ENCODE measurements at regions not wholly inside any gene's neighbourhood (a gene's known extent, or its start where the extent isn't known, plus 50 kb on each side); places are given as distances from the start of the nearest gene placed in this dataset.

DNA sequence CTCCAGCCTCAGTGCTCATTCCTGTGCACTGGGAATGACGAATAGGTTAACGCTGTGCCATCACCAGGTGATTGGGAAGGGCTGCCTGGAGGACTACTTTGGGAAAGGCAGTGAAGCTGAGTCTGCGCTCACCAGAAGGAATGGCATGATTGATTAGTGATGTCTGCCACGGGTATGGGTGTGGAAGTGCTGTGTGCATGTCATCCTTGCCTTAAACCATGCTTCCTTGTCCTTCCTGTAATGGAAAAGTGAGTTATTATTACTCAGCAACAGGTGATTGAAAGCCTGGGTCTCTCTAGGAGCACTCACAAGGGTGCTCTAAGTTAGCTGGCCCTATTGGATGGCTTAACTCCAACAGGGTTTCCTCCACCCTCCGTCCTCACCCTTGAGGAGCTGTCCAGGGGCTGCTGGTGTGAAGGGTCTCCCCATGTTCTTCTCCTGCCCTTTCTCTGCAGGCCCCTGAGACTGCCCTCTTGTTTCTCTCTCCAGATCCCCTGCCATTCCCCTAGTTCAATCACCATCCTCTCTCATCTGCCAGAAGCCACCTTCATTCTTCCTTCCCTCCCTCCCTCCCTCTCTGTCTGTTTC lies 121.9 kb upstream of the NECTIN1 start:
- DNase-seq (ENCODE audit: low spot score), result no peak
- 89% methylated on average over 5 of the region's 5 CpGs for WGBS
- no peak for TF ChIP-seq FOXA2 (IDR thresholded peaks at IDR 0.05)

DNA sequence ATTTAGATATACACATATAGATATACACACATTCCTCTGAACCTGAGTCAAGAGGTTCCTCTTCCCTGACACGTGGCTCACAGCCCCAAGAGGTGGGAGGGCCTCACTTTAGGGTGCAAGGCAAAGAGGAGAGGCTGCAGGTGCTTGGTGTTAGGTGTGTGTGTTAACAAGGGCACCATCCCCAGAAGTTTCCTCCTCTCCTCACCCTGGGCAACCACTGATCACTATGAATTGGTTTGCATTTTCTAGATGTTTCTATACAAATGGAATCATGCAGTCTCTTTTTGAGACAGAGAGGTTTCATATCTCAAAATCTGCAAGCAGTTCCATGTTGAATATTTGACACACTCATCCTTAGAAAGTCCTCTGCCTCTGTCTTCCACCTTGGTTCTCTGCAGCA lies 120.9 kb upstream of the NECTIN1 start:
- TF ChIP-seq, protein P1, sequence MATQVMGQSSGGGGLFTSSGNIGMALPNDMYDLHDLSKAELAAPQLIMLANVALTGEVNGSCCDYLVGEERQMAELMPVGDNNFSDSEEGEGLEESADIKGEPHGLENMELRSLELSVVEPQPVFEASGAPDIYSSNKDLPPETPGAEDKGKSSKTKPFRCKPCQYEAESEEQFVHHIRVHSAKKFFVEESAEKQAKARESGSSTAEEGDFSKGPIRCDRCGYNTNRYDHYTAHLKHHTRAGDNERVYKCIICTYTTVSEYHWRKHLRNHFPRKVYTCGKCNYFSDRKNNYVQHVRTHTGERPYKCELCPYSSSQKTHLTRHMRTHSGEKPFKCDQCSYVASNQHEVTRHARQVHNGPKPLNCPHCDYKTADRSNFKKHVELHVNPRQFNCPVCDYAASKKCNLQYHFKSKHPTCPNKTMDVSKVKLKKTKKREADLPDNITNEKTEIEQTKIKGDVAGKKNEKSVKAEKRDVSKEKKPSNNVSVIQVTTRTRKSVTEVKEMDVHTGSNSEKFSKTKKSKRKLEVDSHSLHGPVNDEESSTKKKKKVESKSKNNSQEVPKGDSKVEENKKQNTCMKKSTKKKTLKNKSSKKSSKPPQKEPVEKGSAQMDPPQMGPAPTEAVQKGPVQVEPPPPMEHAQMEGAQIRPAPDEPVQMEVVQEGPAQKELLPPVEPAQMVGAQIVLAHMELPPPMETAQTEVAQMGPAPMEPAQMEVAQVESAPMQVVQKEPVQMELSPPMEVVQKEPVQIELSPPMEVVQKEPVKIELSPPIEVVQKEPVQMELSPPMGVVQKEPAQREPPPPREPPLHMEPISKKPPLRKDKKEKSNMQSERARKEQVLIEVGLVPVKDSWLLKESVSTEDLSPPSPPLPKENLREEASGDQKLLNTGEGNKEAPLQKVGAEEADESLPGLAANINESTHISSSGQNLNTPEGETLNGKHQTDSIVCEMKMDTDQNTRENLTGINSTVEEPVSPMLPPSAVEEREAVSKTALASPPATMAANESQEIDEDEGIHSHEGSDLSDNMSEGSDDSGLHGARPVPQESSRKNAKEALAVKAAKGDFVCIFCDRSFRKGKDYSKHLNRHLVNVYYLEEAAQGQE (IDR thresholded peaks at IDR 0.05), result no peak
- no peak for TF ChIP-seq SP1 (IDR thresholded peaks at IDR 0.05)
- TF ChIP-seq, protein P2, sequence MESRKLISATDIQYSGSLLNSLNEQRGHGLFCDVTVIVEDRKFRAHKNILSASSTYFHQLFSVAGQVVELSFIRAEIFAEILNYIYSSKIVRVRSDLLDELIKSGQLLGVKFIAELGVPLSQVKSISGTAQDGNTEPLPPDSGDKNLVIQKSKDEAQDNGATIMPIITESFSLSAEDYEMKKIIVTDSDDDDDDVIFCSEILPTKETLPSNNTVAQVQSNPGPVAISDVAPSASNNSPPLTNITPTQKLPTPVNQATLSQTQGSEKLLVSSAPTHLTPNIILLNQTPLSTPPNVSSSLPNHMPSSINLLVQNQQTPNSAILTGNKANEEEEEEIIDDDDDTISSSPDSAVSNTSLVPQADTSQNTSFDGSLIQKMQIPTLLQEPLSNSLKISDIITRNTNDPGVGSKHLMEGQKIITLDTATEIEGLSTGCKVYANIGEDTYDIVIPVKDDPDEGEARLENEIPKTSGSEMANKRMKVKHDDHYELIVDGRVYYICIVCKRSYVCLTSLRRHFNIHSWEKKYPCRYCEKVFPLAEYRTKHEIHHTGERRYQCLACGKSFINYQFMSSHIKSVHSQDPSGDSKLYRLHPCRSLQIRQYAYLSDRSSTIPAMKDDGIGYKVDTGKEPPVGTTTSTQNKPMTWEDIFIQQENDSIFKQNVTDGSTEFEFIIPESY (IDR thresholded peaks at IDR 0.05), result no peak
- TF ChIP-seq NR2F2 (IDR thresholded peaks at IDR 0.05), result no peak
- TF ChIP-seq, protein P3, sequence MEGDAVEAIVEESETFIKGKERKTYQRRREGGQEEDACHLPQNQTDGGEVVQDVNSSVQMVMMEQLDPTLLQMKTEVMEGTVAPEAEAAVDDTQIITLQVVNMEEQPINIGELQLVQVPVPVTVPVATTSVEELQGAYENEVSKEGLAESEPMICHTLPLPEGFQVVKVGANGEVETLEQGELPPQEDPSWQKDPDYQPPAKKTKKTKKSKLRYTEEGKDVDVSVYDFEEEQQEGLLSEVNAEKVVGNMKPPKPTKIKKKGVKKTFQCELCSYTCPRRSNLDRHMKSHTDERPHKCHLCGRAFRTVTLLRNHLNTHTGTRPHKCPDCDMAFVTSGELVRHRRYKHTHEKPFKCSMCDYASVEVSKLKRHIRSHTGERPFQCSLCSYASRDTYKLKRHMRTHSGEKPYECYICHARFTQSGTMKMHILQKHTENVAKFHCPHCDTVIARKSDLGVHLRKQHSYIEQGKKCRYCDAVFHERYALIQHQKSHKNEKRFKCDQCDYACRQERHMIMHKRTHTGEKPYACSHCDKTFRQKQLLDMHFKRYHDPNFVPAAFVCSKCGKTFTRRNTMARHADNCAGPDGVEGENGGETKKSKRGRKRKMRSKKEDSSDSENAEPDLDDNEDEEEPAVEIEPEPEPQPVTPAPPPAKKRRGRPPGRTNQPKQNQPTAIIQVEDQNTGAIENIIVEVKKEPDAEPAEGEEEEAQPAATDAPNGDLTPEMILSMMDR (IDR thresholded peaks at IDR 0.05; ENCODE audit: low read depth, low read length, missing input control), result no peak
- TF ChIP-seq RAD21 (IDR thresholded peaks at IDR 0.05), result no peak
- TF ChIP-seq FOXA2 (IDR thresholded peaks at IDR 0.05), result no peak
- no peak for TF ChIP-seq HNF4A (conservative IDR thresholded peaks at IDR 0.05)
- no peak for TF ChIP-seq HNF4G (IDR thresholded peaks at IDR 0.05)
- 70% methylated on average over 1 of the region's 1 CpG for WGBS
- H3K27ac ChIP-seq (ENCODE audit: low read depth in 1 of 2, low read length in 2 of 2), result no peak overlapping the region
- peaks cover 0 to 3% (median 0%) of the 10 kb centered on the region in 4 donors for H3K4me1 ChIP-seq (ENCODE audit: control insufficient read depth in 4 of 4, insufficient read depth in 4 of 4, low read length in 3 of 4)
- no peak overlapping the region for H3K4me3 ChIP-seq (ENCODE audit: low read depth in 1 of 3, low read length in 3 of 3)
- H3K9me3 ChIP-seq (ENCODE audit: control insufficient read depth in 4 of 4, low read length in 3 of 4), result peaks cover 0 to 5% (median 2%) of the 10 kb centered on the region in 4 donors
- no peaks in the 10 kb centered on the region for H3K27me3 ChIP-seq (ENCODE audit: control insufficient read depth in 4 of 4, insufficient read depth in 4 of 4, low read length in 3 of 4)
- H3K36me3 ChIP-seq (ENCODE audit: control insufficient read depth in 4 of 4, insufficient read depth in 3 of 4, low read depth in 1 of 4, low read length in 3 of 4), result no peaks in the 10 kb centered on the region
- H3K9ac ChIP-seq (ENCODE audit: low read depth in 1 of 2, low read length in 2 of 2), result no peak overlapping the region
- DNase-seq (ENCODE audit: low spot score), result no peak

More for the DNA sequence above, 121.9 kb upstream of the NECTIN1 start:
- Histone ChIP-seq H3K4me3 (ENCODE audit: low read depth in 1 of 3, low read length in 3 of 3) (no peak overlapping the region), H3K9ac (ENCODE audit: low read depth in 1 of 2, low read length in 2 of 2) (no peak overlapping the region), H3K36me3 (ENCODE audit: control insufficient read depth in 4 of 4, insufficient read depth in 3 of 4, low read depth in 1 of 4, low read length in 3 of 4) (no peaks in the 10 kb centered on the region), H3K9me3 (ENCODE audit: control insufficient read depth in 4 of 4, low read length in 3 of 4) (peaks cover 0 to 5% (median 2%) of the 10 kb centered on the region in 4 donors), H3K4me1 (ENCODE audit: control insufficient read depth in 4 of 4, insufficient read depth in 4 of 4, low read length in 3 of 4) (peaks cover 0 to 6% (median 0%) of the 10 kb centered on the region in 4 donors), H3K27ac (ENCODE audit: low read depth in 1 of 2, low read length in 2 of 2) (no peak overlapping the region), H3K27me3 (ENCODE audit: control insufficient read depth in 4 of 4, insufficient read depth in 4 of 4, low read length in 3 of 4) (no peaks in the 10 kb centered on the region)

DNA sequence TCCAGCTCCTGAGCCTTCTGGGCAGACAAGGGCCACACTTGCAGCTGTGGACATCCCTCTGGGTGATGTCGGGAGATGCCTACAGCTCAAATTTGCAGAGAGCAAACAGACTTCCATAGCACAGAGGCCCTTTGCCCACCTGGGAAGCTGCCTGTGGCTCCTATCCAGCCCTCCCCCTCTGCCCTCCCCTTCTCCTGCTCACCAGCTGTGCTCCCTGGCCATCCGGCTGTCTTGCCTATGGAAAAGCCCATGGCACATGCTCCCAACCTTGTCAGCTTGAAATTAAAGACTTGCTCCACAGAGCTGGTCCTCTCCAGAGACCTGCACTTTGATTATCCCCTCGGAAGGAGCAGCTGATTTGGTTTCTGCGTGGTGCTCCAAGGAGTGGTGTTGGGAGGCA lies 118.9 kb upstream of the NECTIN1 start:
- Histone ChIP-seq H3K4me3 (ENCODE audit: low read depth in 1 of 3, low read length in 3 of 3) (no peak overlapping the region), H3K27me3 (ENCODE audit: control insufficient read depth in 4 of 4, insufficient read depth in 4 of 4, low read length in 3 of 4) (no peaks in the 10 kb centered on the region), H3K9me3 (ENCODE audit: control insufficient read depth in 4 of 4, low read length in 3 of 4) (peaks cover 0 to 5% (median 2%) of the 10 kb centered on the region in 4 donors), H3K36me3 (ENCODE audit: control insufficient read depth in 4 of 4, insufficient read depth in 3 of 4, low read depth in 1 of 4, low read length in 3 of 4) (no peaks in the 10 kb centered on the region), H3K27ac (ENCODE audit: low read depth in 1 of 2, low read length in 2 of 2) (no peak overlapping the region), H3K4me1 (ENCODE audit: control insufficient read depth in 4 of 4, insufficient read depth in 4 of 4, low read length in 3 of 4) (no peaks in the 10 kb centered on the region), H3K9ac (ENCODE audit: low read depth in 1 of 2, low read length in 2 of 2) (no peak overlapping the region)
- 61% methylated on average over 4 of the region's 4 CpGs for WGBS
- TF ChIP-seq RAD21 (IDR thresholded peaks at IDR 0.05) (no peak), YY1 (IDR thresholded peaks at IDR 0.05) (no peak), EGR1 (IDR thresholded peaks at IDR 0.05; ENCODE audit: low read depth in 2 of 2) (no peak)
- TF ChIP-seq, protein P2 (IDR thresholded peaks at IDR 0.05), result no peak
- TF ChIP-seq, protein P1 (IDR thresholded peaks at IDR 0.05), result no peak
- no peak for DNase-seq (ENCODE audit: low spot score)

Measured in liver (tissue), 8 donors.